SK-N-SH treated with all-trans-retinoic acid at 6 μM for 48 hours (cell line): ENCODE measurements at regions not wholly inside any gene's neighbourhood (a gene's known extent, or its start where the extent isn't known, plus 50 kb on each side); places are given as distances from the start of the nearest gene placed in this dataset.

Source experiments
- ARNTL ChIP-seq: fragments of 450-650 bp; formaldehyde crosslinking; IDR thresholded peaks from 2 replicates; pipeline ENCODE4 v1.5.0; 2020; ENCODE audit warnings: low read depth, mild to moderate bottlenecking, moderate library complexity, borderline replicate concordance
- BACH2 ChIP-seq: fragments of 250-450 bp; sonication (Bioruptor Pico); IDR thresholded peaks from 2 replicates; pipeline ENCODE4 v1.9.0; 2021; ENCODE audit warnings: mild to moderate bottlenecking, borderline replicate concordance
- PATZ1 ChIP-seq: fragments of 250-450 bp; sonication (Bioruptor Pico); IDR thresholded peaks from 2 replicates; pipeline ENCODE4 v1.8.0; 2020; ENCODE audit warnings: mild to moderate bottlenecking, moderate library complexity, borderline replicate concordance
- POU6F1 ChIP-seq: fragments of 250-450 bp; sonication (Bioruptor Pico); IDR thresholded peaks from 2 replicates; pipeline ENCODE4 v1.8.0; 2021; ENCODE audit warnings: low read depth, mild to moderate bottlenecking, moderate library complexity, borderline replicate concordance
- PPARA ChIP-seq: fragments of 250-450 bp; sonication (Bioruptor Pico); IDR thresholded peaks from 2 replicates; pipeline ENCODE4 v1.5.0; 2020; ENCODE audit warnings: mild to moderate bottlenecking, borderline replicate concordance
- RARB ChIP-seq: fragments of 250-450 bp; sonication (Bioruptor Pico); IDR thresholded peaks from 2 replicates; pipeline ENCODE4 v1.8.0; 2021; ENCODE audit warnings: mild to moderate bottlenecking, moderate library complexity
- TCF4 ChIP-seq: fragments of 250-450 bp; sonication (Bioruptor Pico); IDR thresholded peaks from 2 replicates; pipeline ENCODE4 v1.8.0; 2021; ENCODE audit warnings: mild to moderate bottlenecking, moderate library complexity, borderline replicate concordance
- TOX ChIP-seq: fragments of 250-450 bp; sonication (Bioruptor Pico); IDR thresholded peaks from 2 replicates; pipeline ENCODE4 v1.8.0; 2021; ENCODE audit warnings: mild to moderate bottlenecking, moderate library complexity, borderline replicate concordance
- ZFP30 ChIP-seq: fragments of 450-650 bp; formaldehyde crosslinking; IDR thresholded peaks from 2 replicates; pipeline ENCODE4 v1.5.0; 2022; ENCODE audit warnings: mild to moderate bottlenecking, moderate library complexity
- ZNF8 ChIP-seq: fragments of 450-650 bp; formaldehyde crosslinking; IDR thresholded peaks from 2 replicates; pipeline ENCODE4 v1.5.0; 2020; ENCODE audit warnings: mild to moderate bottlenecking, moderate library complexity

GRCh38 chr4:115972967-115973366 lies 859.5 kb upstream of the NDST4 start:
- no peak for TF ChIP-seq RARB
- TF ChIP-seq ZNF8 = no peak
- no peak for TF ChIP-seq TOX (CRISPR knock-in tag)
- no peak for TF ChIP-seq BACH2 (CRISPR knock-in tag)
- TF ChIP-seq PATZ1 = no peak
- TF ChIP-seq PPARA = no peak
- TF ChIP-seq POU6F1 = no peak
- no peak for TF ChIP-seq ARNTL
- no peak for TF ChIP-seq TCF4 (CRISPR knock-in tag)
- no peak for TF ChIP-seq ZFP30 (CRISPR knock-in tag)
